T-helper 1 cell (primary cell): ENCODE measurements at regions not wholly inside any gene's neighbourhood (a gene's known extent, or its start where the extent isn't known, plus 50 kb on each side); places are given as distances from the start of the nearest gene placed in this dataset.
"Not testable (repeated sequence)": the region's sequence is repeated elsewhere in the genome, so short reads cannot be mapped to it uniquely, and the experiment has no call there.

Experiments used
- DNase-seq, 5 donors: peaks; one replicate each; pipeline ENCODE4 v3.0.0-alpha.2; 2012 to 2020

- DNase-seq: no peak
Measured at GRCh38 chr4:188287169-188287894, 148.1 kb downstream of the TRIML1 start.

GRCh38 chr4:188289531-188290125, 150.4 kb downstream of the TRIML1 start:
- no peak for DNase-seq

DNA sequence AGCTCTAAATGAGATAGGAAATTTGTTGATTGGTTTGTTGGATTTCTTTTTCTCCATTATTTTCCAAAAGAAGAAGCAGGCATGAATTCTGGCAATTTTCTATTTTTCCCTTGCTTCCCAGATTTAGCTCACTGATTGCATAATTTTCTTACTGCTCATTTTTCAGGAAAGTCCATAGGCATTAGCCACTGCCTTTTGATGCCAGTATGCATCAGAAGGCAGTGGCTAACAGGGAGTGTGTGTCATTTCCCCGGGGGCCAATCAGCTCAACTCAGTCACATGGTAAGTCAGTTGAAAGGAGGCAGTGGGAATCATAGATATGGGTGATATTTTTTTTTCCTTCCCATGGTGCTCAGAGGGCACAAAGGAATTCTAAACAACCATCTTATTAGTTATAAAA, 156.7 kb downstream of the TRIML1 start:
- no peak for DNase-seq

DNA sequence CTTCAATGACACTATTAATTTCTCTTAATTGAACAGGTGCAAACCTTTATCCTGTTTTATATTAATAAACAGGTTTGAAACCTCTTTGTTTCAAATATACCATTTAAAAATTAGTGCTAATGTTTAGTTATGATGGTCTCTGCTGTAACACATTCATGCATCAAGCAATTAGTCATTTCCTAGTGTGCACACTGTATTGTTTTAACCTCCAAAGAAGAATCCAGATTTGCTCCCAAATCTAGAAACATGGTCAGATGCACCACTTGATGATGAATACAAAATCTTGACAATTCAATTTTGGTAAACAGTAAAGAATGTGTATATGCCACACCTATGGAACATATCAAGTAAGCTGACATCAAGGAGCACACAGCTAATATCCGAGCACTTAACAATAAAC, 157.1 kb downstream of the TRIML1 start:
- no peak for DNase-seq

GRCh38 chr4:188297873-188298272, 158.6 kb downstream of the TRIML1 start:
- DNase-seq: no peak

DNA sequence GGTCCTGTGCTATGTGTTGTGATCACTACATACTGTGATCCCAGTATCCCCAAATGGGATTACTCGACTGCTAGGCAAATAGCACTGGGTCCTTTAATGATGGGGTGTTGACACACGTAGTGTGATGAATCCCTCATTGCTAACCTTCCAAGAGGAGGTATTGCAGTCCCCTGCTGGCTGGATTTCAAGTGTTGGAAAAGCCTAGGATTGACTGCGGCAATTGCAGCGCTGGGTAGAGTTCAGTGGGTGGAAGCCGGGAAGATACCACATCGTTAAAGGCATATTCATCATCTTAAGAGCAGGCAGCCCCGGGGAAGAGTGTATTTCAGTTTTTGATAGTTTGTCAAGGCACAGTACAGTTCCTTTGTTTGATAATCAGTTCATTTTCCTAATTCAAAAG, 159.9 kb downstream of the TRIML1 start:
- DNase-seq: no peak

DNA sequence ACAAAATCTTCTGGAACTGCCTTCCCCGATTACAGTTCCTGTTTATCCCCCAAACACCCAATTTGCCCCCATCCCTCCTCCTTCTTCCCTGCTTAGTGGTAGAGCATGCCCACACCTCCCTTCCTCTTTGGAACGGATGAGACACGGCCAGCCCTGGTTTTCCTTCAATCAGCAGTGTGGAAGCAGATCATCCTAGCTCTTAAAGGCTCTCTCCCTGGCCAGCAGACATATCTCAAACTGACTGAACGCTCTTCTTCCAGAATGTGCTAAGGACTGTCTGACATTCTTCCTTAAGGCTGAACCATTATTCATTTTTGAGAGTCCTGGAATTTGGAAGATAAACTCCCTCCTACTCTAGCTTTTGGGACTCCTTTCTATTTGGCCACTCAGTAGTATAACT, 161.1 kb downstream of the TRIML1 start:
- no peak for DNase-seq

GRCh38 chr4:188305690-188306089, 166.4 kb downstream of the TRIML1 start:
- DNase-seq: no peak

- no peak for DNase-seq
Measured at GRCh38 chr4:188307591-188307990, 168.3 kb downstream of the TRIML1 start.

DNA sequence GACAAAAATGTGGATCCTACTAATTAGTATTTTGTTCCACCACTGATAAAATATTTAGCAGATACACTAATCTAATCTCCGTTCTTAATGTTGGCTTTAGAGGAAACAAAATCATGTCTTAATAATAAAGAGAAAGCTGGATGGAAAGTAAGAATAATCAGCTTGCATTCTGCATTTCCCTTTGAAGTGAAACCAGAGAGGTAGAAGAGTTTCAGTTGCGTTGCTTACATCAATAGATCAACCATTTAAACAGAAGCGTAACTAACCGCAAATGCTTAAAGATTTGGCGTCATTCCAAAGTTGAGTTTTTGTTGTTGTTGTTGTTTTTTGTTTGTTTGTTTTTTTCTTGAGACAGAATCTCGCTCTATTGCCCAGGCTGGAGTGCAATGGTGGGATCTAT, 168.9 kb downstream of the TRIML1 start:
- no peak for DNase-seq

DNA sequence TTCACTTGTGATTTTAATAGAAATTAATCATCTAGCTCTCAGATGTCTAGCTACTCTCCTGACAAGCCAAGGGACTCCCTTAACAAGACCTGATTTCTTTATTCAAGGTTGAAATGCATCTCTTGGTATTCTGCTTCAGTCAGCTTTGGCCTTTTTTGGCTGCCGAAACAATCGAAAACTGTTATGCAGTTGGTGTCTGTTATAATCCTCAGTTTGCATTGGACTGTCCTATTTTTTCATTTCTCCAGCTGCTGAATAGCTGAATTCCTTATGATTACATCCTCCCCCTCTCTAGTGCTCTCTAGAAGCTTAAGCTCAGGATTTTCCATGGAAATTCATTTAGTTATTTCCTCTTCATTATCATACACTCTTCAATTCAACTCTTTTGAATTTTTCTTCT, 177.2 kb downstream of the TRIML1 start:
- DNase-seq: no peak

DNA sequence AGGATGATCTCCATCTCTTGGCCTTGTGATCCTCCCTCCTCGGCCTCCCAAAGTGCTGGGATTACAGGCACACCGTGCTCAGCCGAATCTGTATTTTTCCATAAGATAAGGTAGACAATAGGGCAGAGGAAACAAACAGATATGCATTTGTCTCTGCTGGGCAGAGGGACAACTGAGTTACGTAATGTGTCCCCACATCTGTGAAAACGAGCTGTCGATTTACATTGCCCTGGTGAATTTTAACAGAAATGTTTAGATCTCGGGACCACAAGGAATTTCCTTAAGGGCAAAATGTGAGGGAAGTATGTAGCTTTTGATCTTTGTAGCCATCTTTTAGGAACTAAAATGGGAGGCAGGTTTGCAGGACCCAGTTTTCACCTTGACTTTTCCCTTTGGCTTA, 189.7 kb downstream of the TRIML1 start:
- no peak for DNase-seq

- DNase-seq: no peak
Measured at GRCh38 chr4:188329521-188329920, 190.3 kb downstream of the TRIML1 start.

GRCh38 chr4:188332265-188332664, 193.0 kb downstream of the TRIML1 start:
- DNase-seq: no peak

DNA sequence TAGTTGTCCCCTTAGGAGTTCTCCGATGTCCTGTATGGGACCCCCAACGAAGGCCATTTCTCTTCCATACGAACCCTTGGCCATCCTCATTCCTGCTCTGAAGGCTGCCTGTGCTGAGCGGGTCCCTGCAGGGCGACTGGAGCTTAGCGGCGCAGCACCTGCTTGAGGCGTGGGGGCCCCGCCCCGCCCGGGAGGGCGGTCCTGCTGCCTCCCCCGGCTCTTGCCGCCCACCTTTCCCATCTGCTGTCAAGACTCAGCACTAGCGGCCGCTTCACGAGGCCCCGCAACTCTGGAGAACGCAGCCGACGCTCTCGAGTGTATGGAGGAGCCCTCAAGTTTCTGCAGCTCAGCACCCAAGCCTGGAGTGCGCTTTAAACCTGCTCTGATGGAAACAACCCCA, 197.7 kb downstream of the TRIML1 start:
- no peak for DNase-seq

- DNase-seq: no peak
Measured at GRCh38 chr4:188341428-188341827, 202.2 kb downstream of the TRIML1 start.

DNA sequence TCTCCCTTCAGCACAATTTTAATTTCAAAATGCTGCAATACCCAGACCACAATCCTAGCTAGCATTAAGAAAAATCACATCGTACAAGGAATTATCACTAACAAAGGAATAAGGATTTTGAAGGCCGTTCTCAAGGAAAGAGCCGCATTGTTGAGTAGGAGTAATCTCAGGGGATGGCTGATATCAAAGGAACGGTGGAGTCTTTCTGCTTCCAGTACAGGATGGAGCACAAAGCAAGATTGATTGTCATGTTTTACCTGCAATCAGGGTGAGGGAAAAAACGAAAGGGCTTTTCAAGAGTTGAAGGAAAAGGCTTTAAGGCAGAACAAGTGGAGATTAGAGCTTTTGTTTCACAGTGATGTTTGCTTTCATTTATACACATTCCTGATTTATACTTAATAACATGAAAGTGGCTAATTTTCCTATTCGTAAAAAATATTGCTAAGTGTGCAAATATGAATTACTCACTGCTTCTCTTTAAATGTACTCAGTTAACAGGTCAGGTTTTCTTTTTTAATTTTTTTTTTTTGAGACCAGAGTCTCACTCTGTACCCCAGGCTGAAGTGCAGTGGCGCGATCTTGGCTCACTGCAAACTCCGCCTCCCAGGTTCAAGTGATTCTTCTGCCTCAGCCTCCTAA, 207.0 kb downstream of the TRIML1 start:
- DNase-seq: no peak

DNA sequence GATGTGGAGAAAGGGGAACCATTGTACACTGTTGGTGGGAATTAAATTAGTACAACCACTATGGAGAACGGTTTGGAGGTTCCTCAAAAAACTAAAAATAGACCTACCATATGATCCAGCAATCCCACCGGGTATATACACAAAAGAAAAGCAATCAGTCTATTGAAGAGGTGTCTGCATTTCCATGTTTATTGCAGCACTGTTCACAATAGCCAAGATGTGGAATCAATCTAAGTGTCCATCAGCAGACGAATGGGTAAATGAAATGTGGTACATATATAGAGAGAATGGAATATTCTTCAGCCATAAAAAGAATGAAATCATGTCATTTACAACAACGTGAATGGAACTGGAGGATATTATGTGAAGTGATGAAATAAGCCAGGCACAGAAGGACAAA, 208.1 kb downstream of the TRIML1 start:
- no peak for DNase-seq

GRCh38 chr4:188349569-188349968, 210.3 kb downstream of the TRIML1 start:
- DNase-seq: not testable (repeated sequence)

GRCh38 chr4:188363196-188363595, 224.0 kb downstream of the TRIML1 start:
- DNase-seq: no peak

DNA sequence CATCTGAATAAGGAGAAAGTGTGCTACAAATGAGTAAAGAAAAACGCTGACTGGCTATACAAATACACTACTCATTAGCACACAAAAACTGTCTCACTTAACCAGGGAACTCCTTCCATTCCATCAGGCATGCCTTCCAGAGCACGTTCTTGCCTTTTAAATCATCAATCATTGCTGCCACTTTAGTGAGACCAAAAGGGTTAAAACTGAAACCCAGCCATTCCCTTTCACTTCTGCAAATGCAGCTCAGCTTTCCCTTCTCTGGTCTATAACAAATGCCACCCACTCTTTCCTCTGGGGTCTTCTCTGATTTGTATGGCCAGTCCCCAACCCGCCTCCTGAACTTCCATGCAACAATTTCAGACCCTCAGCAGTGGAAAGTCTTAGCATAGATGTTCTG, 231.5 kb downstream of the TRIML1 start:
- no peak for DNase-seq

- no peak for DNase-seq
Measured at GRCh38 chr4:188372058-188372457, 232.8 kb downstream of the TRIML1 start.

GRCh38 chr4:188372829-188373228, 233.6 kb downstream of the TRIML1 start:
- DNase-seq: no peak

- no peak for DNase-seq
Measured at GRCh38 chr4:188374871-188375270, 235.6 kb downstream of the TRIML1 start.
